H9 (cell line): ENCODE measurements at regions not wholly inside any gene's neighbourhood (a gene's known extent, or its start where the extent isn't known, plus 50 kb on each side); places are given as distances from the start of the nearest gene placed in this dataset.
A peak's percentile ranks its signal among the peaks of the same experiment; 100 is the strongest.

Source experiments
- DNase-seq: peaks from one replicate; pipeline ENCODE4 v3.0.0-alpha.2; 2017
- H2AFZ ChIP-seq: one replicate; pipeline ENCODE4 v1.6.1; 2013; ENCODE audit warnings: mild to moderate bottlenecking, low read length, control low read depth, moderate library complexity
- H2AK5ac ChIP-seq: 2 replicates; pipeline ENCODE4 v1.6.1; 2013; ENCODE audit warnings: low read length, control low read depth, mixed read lengths; ENCODE audit not compliant: insufficient read length
- H2BK120ac ChIP-seq: one replicate; pipeline ENCODE4 v1.6.1; 2013; ENCODE audit warnings: low read depth, mild to moderate bottlenecking, low read length, control low read depth, inconsistent platforms; ENCODE audit not compliant: poor library complexity, severe bottlenecking
- H2BK12ac ChIP-seq: 2 replicates; pipeline ENCODE4 v1.6.1; 2013; ENCODE audit warnings: low read length, control low read depth, mixed read lengths, low read depth; ENCODE audit not compliant: insufficient read length
- H2BK15ac ChIP-seq: 2 replicates; pipeline ENCODE4 v1.6.1; 2013; ENCODE audit warnings: low read depth, low read length, control low read depth
- H2BK20ac ChIP-seq: one replicate; pipeline ENCODE4 v1.6.1; 2013; ENCODE audit warnings: low read depth, mild to moderate bottlenecking, low read length, control low read depth, inconsistent platforms; ENCODE audit not compliant: poor library complexity, severe bottlenecking
- H2BK5ac ChIP-seq: 2 replicates; pipeline ENCODE4 v1.6.1; 2013; ENCODE audit warnings: low read length, control low read depth, mixed read lengths; ENCODE audit not compliant: insufficient read length
- H3K14ac ChIP-seq: 2 replicates; pipeline ENCODE4 v1.6.1; 2013; ENCODE audit warnings: low read length, control low read depth; ENCODE audit not compliant: insufficient read depth
- H3K18ac ChIP-seq: 2 replicates; pipeline ENCODE4 v1.6.1; 2013; ENCODE audit warnings: low read depth, mild to moderate bottlenecking, mixed read lengths, low read length, control low read depth; ENCODE audit not compliant: insufficient read length
- H3K23ac ChIP-seq: 2 replicates; pipeline ENCODE4 v1.6.1; 2013; ENCODE audit warnings: low read length, control low read depth, mixed read lengths, low read depth; ENCODE audit not compliant: insufficient read length
- H3K23me2 ChIP-seq: 2 replicates; pipeline ENCODE4 v1.6.1; 2013; ENCODE audit warnings: low read depth, mild to moderate bottlenecking, mixed read lengths, low read length, control low read depth; ENCODE audit not compliant: insufficient read length, poor library complexity, severe bottlenecking
- H3K27ac ChIP-seq: 2 replicates; pipeline ENCODE4 v1.5.1; 2013; ENCODE audit warnings: low read length, control low read depth, mixed read lengths, low read depth; ENCODE audit not compliant: insufficient read length
- H3K27me3 ChIP-seq: 2 replicates; pipeline ENCODE4 v1.6.1; 2013; ENCODE audit warnings: low read length, control low read depth, inconsistent platforms; ENCODE audit not compliant: insufficient read depth
- H3K4ac ChIP-seq: 2 replicates; pipeline ENCODE4 v1.6.1; 2013; ENCODE audit warnings: low read depth, mild to moderate bottlenecking, control low read depth, inconsistent platforms, low read length, moderate library complexity
- H3K4me1 ChIP-seq: 2 replicates; pipeline ENCODE4 v1.6.1; 2013; ENCODE audit warnings: low read length, control low read depth, inconsistent platforms; ENCODE audit not compliant: insufficient read depth
- H3K4me2 ChIP-seq: 2 replicates; pipeline ENCODE4 v1.6.1; 2013; ENCODE audit warnings: low read length, control low read depth, mixed read lengths; ENCODE audit not compliant: insufficient read length, insufficient read depth
- H3K56ac ChIP-seq: 2 replicates; pipeline ENCODE4 v1.6.1; 2013; ENCODE audit warnings: low read depth, mild to moderate bottlenecking, mixed read lengths, low read length, control low read depth; ENCODE audit not compliant: insufficient read length
- H3K79me1 ChIP-seq: 2 replicates; pipeline ENCODE4 v1.6.1; 2013; ENCODE audit warnings: low read depth, mild to moderate bottlenecking, moderate library complexity, low read length, control low read depth, inconsistent platforms; ENCODE audit not compliant: insufficient read depth, poor library complexity, severe bottlenecking
- H3K79me2 ChIP-seq: 2 replicates; pipeline ENCODE4 v1.6.1; 2013; ENCODE audit warnings: low read length, control low read depth, inconsistent platforms; ENCODE audit not compliant: insufficient read depth
- H3K9ac ChIP-seq: 2 replicates; pipeline ENCODE4 v1.6.1; 2013; ENCODE audit warnings: low read length, control low read depth, mixed read lengths; ENCODE audit not compliant: insufficient read length; ENCODE audit errors: extremely low read depth
- H3K9me3 ChIP-seq: one replicate; pipeline ENCODE4 v1.6.1; 2013; ENCODE audit warnings: low read depth, low read length, inconsistent platforms; ENCODE audit not compliant: control insufficient read depth
- H3T11ph ChIP-seq: one replicate; pipeline ENCODE4 v1.6.1; 2013; ENCODE audit warnings: mild to moderate bottlenecking, low read length, control low read depth, inconsistent platforms
- H4K20me1 ChIP-seq: one replicate; pipeline ENCODE4 v1.6.1; 2013; ENCODE audit not compliant: control insufficient read depth, insufficient read length, insufficient read depth
- H4K5ac ChIP-seq: 2 replicates; pipeline ENCODE4 v1.6.1; 2013; ENCODE audit warnings: low read depth, mild to moderate bottlenecking, mixed read lengths, low read length, control low read depth; ENCODE audit not compliant: insufficient read length
- H4K8ac ChIP-seq: replicated peaks from 2 replicates; pipeline ENCODE4 v1.6.1; 2013; ENCODE audit warnings: low read length, control low read depth, mixed read lengths, low read depth; ENCODE audit not compliant: insufficient read length
- H4K91ac ChIP-seq: 2 replicates; pipeline ENCODE4 v1.6.1; 2013; ENCODE audit warnings: low read depth, mild to moderate bottlenecking, moderate library complexity, mixed read lengths, low read length, control low read depth; ENCODE audit not compliant: insufficient read length
- H3K27ac Mint-ChIP-seq, 3 experiments: 2 replicates in 2 of 3; 3 replicates in 1 of 3; pipeline ENCODE4 v1.8.0; 2020 to 2021; ENCODE audit warnings: mixed read lengths in 3 of 3, mild to moderate bottlenecking in 1 of 3, moderate library complexity in 1 of 3
- H3K27me3 Mint-ChIP-seq: 2 replicates; pipeline ENCODE4 v1.8.0; 2021; ENCODE audit warnings: low read depth, mild to moderate bottlenecking, moderate library complexity, mixed read lengths
- H3K36me3 Mint-ChIP-seq, 3 experiments: 2 replicates in 2 of 3; 3 replicates in 1 of 3; pipeline ENCODE4 v1.8.0; 2020 to 2021; ENCODE audit warnings: low read depth in 3 of 3, mixed read lengths in 3 of 3; ENCODE audit not compliant: insufficient read depth in 1 of 3
- H3K4me1 Mint-ChIP-seq, 2 experiments: 2 replicates each; pipeline ENCODE4 v1.8.0; 2020; ENCODE audit warnings: mixed read lengths in 2 of 2
- H3K4me3 Mint-ChIP-seq, 2 experiments: 2 replicates in 1 of 2; 3 replicates in 1 of 2; pipeline ENCODE4 v1.8.0; 2020 to 2021; ENCODE audit warnings: mild to moderate bottlenecking in 2 of 2, mixed read lengths in 2 of 2, moderate library complexity in 1 of 2
- H3K9me3 Mint-ChIP-seq, 2 experiments: 2 replicates in 1 of 2; 3 replicates in 1 of 2; pipeline ENCODE4 v1.8.0; 2020; ENCODE audit warnings: mild to moderate bottlenecking in 2 of 2, mixed read lengths in 2 of 2, moderate library complexity in 1 of 2
- CTCF ChIP-seq: fragments of 200-600 bp; sonication (generic); conservative IDR thresholded peaks from 3 replicates; pipeline ENCODE4 v1.8.0; 2021; ENCODE audit warnings: antibody characterized with exemption, mild to moderate bottlenecking
- WGBS: extraction: QIAGEN DNeasy Blood & Tissue Kit; methylation state at CpG from one replicate; pipeline ENCODE4 v1.1.7; 2013; ENCODE audit warnings: missing lambda C conversion rate, low lambda C conversion rate, mixed read lengths; ENCODE audit not compliant: insufficient read length; ENCODE audit errors: extremely low coverage; 5-methylcytosine and 5-hydroxymethylcytosine counted together

- no peak overlapping the region for H4K8ac ChIP-seq
- H3K9ac ChIP-seq, result no peak overlapping the region
- Mint-ChIP-seq H3K27me3 (peaks cover 6% of the 10 kb centered on the region; the same call in 1 of the 2 replicates), H3K9me3 (peaks cover 7 to 17% of the 10 kb centered on the region in 2 experiments), H3K4me3 (peak overlapping the region in 1 of 2 experiments; percentile 43; a peak in 2 of 5 replicates), H3K36me3 (peaks cover 7 to 14% (median 11%) of the 10 kb centered on the region in 3 experiments), H3K4me1 (peaks cover 22 to 31% of the 10 kb centered on the region in 2 experiments), H3K27ac (peak overlapping the region; percentile 18 to 94 (median 72); a peak in 5 of 7 replicates)
- no peaks in the 10 kb centered on the region for H4K20me1 ChIP-seq
- H3K4me2 ChIP-seq, result no peak overlapping the region
- H3K79me1 ChIP-seq, result no peaks in the 10 kb centered on the region
- no peak overlapping the region for H4K5ac ChIP-seq
- H3K27ac ChIP-seq, result no peak overlapping the region
- H2BK12ac ChIP-seq, result no peak overlapping the region
- no peaks in the 10 kb centered on the region for H3K79me2 ChIP-seq
- H3K23me2 ChIP-seq, result no peaks in the 10 kb centered on the region
- no peak overlapping the region for H3K23ac ChIP-seq
- H4K91ac ChIP-seq, result no peak overlapping the region
- H2BK120ac ChIP-seq, result no peak overlapping the region
- H3T11ph ChIP-seq, result no peak overlapping the region
- H3K18ac ChIP-seq, result no peak overlapping the region
- H2BK20ac ChIP-seq, result no peak overlapping the region
- no peak for TF ChIP-seq CTCF
- DNase-seq, result peak; percentile 56
- 0 out of 2 replicates have a peak, but pooled peaks cover 2% of the 10 kb centered on the region for H3K4me1 ChIP-seq
- no peak overlapping the region for H2BK5ac ChIP-seq
- H2BK15ac ChIP-seq, result no peak overlapping the region
- no peak overlapping the region for H3K56ac ChIP-seq
- H3K14ac ChIP-seq, result no peak overlapping the region
- H3K9me3 ChIP-seq, result peaks cover 5% of the 10 kb centered on the region
- H2AFZ ChIP-seq, result no peak overlapping the region
- no peak overlapping the region for H2AK5ac ChIP-seq
- H3K27me3 ChIP-seq, result no peaks in the 10 kb centered on the region
- no CpG with 5 or more reads among the region's 5 CpGs for WGBS
- H3K4ac ChIP-seq, result no peak overlapping the region
These were observed 111.7 kb upstream of the PLXNA4 start for GRCh38 chr7:132687981-132688383.
